Skeletal muscle tissue (tissue), 3 donors: ENCODE measurements at regions not wholly inside any gene's neighbourhood (a gene's known extent, or its start where the extent isn't known, plus 50 kb on each side); places are given as distances from the start of the nearest gene placed in this dataset.

ENCODE experiments used
- H3K27ac ChIP-seq: one replicate; pipeline ENCODE4 v1.7.0; 2013; ENCODE audit warnings: mild to moderate bottlenecking, low read depth, low read length, inconsistent platforms
- H3K27me3 ChIP-seq, 3 donors: one replicate each; pipeline ENCODE4 v1.7.0; 2013; ENCODE audit warnings: low read length in 3 of 3; ENCODE audit not compliant: control insufficient read depth in 3 of 3, insufficient read depth in 3 of 3
- H3K36me3 ChIP-seq, 3 donors: one replicate each; pipeline ENCODE4 v1.7.0; 2013; ENCODE audit warnings: low read length in 3 of 3; ENCODE audit not compliant: control insufficient read depth in 3 of 3, insufficient read depth in 3 of 3
- H3K4me1 ChIP-seq, 3 donors: one replicate each; pipeline ENCODE4 v1.7.0; 2013; ENCODE audit warnings: low read length in 3 of 3, mild to moderate bottlenecking in 3 of 3; ENCODE audit not compliant: control insufficient read depth in 3 of 3, insufficient read depth in 3 of 3
- H3K4me3 ChIP-seq, 3 donors: one replicate each; pipeline ENCODE4 v1.7.0; 2013; ENCODE audit warnings: low read length in 3 of 3
- H3K9ac ChIP-seq, 3 donors: one replicate each; pipeline ENCODE4 v1.7.0; 2013; ENCODE audit warnings: low read length in 3 of 3, mild to moderate bottlenecking in 3 of 3, moderate library complexity in 2 of 3, low read depth in 1 of 3
- H3K9me3 ChIP-seq, 3 donors: one replicate each; pipeline ENCODE4 v1.7.0; 2013; ENCODE audit warnings: low read length in 3 of 3; ENCODE audit not compliant: control insufficient read depth in 3 of 3
- donor health status: Osteomylitis.

GRCh38 chr4:171067422-171067821, 745.8 kb upstream of the GALNTL6 start:
- Histone ChIP-seq H3K9ac (no peak overlapping the region), H3K27me3 (no peaks in the 10 kb centered on the region), H3K27ac (no peak overlapping the region), H3K9me3 (peaks cover 0 to 3% (median 0%) of the 10 kb centered on the region in 3 donors), H3K4me3 (no peak overlapping the region), H3K4me1 (no peaks in the 10 kb centered on the region), H3K36me3 (no peaks in the 10 kb centered on the region)

- no peaks in the 10 kb centered on the region for H3K27me3 ChIP-seq
- H3K9ac ChIP-seq: no peak overlapping the region
- no peak overlapping the region for H3K27ac ChIP-seq
- H3K4me1 ChIP-seq: no peaks in the 10 kb centered on the region
- H3K9me3 ChIP-seq: no peaks in the 10 kb centered on the region
- no peaks in the 10 kb centered on the region for H3K36me3 ChIP-seq
- no peak overlapping the region for H3K4me3 ChIP-seq
Measured at GRCh38 chr4:171049380-171049779, 763.8 kb upstream of the GALNTL6 start.

- Histone ChIP-seq H3K27me3 (no peaks in the 10 kb centered on the region), H3K27ac (no peak overlapping the region), H3K4me1 (no peaks in the 10 kb centered on the region), H3K9me3 (peaks cover 0 to 2% (median 0%) of the 10 kb centered on the region in 3 donors), H3K9ac (no peak overlapping the region), H3K4me3 (no peak overlapping the region), H3K36me3 (no peaks in the 10 kb centered on the region)
Measured at GRCh38 chr4:171042989-171043524, 770.1 kb upstream of the GALNTL6 start.

GRCh38 chr4:171035909-171036308, 777.3 kb upstream of the GALNTL6 start:
- Histone ChIP-seq H3K9ac (no peak overlapping the region), H3K4me1 (no peaks in the 10 kb centered on the region), H3K9me3 (no peaks in the 10 kb centered on the region), H3K36me3 (no peaks in the 10 kb centered on the region), H3K27me3 (no peaks in the 10 kb centered on the region), H3K4me3 (no peak overlapping the region), H3K27ac (no peak overlapping the region)

GRCh38 chr4:171031338-171031737, 781.9 kb upstream of the GALNTL6 start:
- Histone ChIP-seq H3K4me1 (no peaks in the 10 kb centered on the region), H3K9ac (no peak overlapping the region), H3K27me3 (no peaks in the 10 kb centered on the region), H3K4me3 (no peak overlapping the region), H3K36me3 (no peaks in the 10 kb centered on the region), H3K27ac (no peak overlapping the region), H3K9me3 (no peaks in the 10 kb centered on the region)

GRCh38 chr4:171025776-171026175, 787.4 kb upstream of the GALNTL6 start:
- Histone ChIP-seq H3K36me3 (no peaks in the 10 kb centered on the region), H3K4me1 (no peaks in the 10 kb centered on the region), H3K4me3 (no peak overlapping the region), H3K9me3 (no peaks in the 10 kb centered on the region), H3K27ac (no peak overlapping the region), H3K9ac (no peak overlapping the region), H3K27me3 (no peaks in the 10 kb centered on the region)

GRCh38 chr4:171025343-171025742, 787.9 kb upstream of the GALNTL6 start:
- Histone ChIP-seq H3K27ac (no peak overlapping the region), H3K9ac (no peak overlapping the region), H3K36me3 (no peaks in the 10 kb centered on the region), H3K9me3 (no peaks in the 10 kb centered on the region), H3K4me1 (no peaks in the 10 kb centered on the region), H3K4me3 (no peak overlapping the region), H3K27me3 (no peaks in the 10 kb centered on the region)

- Histone ChIP-seq H3K27ac (no peak overlapping the region), H3K9ac (no peak overlapping the region), H3K27me3 (no peaks in the 10 kb centered on the region), H3K9me3 (no peaks in the 10 kb centered on the region), H3K4me1 (no peaks in the 10 kb centered on the region), H3K36me3 (no peaks in the 10 kb centered on the region), H3K4me3 (no peak overlapping the region)
Measured at GRCh38 chr4:171024720-171025303, 788.4 kb upstream of the GALNTL6 start.

- H3K4me3 ChIP-seq: no peak overlapping the region
- H3K4me1 ChIP-seq: no peaks in the 10 kb centered on the region
- no peaks in the 10 kb centered on the region for H3K27me3 ChIP-seq
- no peak overlapping the region for H3K9ac ChIP-seq
- no peak overlapping the region for H3K27ac ChIP-seq
- no peaks in the 10 kb centered on the region for H3K36me3 ChIP-seq
- H3K9me3 ChIP-seq: no peaks in the 10 kb centered on the region
Measured at GRCh38 chr4:171022824-171023230, 790.4 kb upstream of the GALNTL6 start.

GRCh38 chr4:171017593-171017992, 795.6 kb upstream of the GALNTL6 start:
- Histone ChIP-seq H3K4me1 (no peaks in the 10 kb centered on the region), H3K9ac (no peak overlapping the region), H3K9me3 (no peaks in the 10 kb centered on the region), H3K27me3 (no peaks in the 10 kb centered on the region), H3K4me3 (no peak overlapping the region), H3K36me3 (no peaks in the 10 kb centered on the region), H3K27ac (no peak overlapping the region)
